ENCODE measurements at regions not wholly inside any gene's neighbourhood (a gene's known extent, or its start where the extent isn't known, plus 50 kb on each side); places are given as distances from the start of the nearest gene placed in this dataset.

DNA sequence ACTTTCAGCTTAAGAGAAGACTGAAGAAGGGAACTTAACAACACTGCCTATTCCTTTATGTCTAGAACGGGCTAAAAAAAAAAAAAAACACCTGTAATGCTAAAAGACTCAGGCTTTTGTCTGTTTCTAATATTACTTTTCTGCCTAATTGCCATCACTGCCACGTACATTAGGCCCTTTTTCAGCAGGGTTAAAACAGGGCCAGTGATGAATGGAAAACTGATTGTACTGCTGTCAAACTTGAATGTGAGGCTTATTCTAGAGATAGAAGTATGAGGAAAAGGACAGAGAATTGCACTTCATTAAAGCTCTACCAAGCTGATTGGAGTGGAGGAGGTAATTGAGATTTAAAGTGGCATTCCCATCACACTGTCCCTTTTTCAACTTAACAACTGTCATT is 535.8 kb downstream of the PRKD1 start:
- Histone ChIP-seq H2BK120ac (ENCODE audit: low read depth, low read length) (no peak overlapping the region), H2AK9ac (replicated peaks; ENCODE audit: low read depth, low read length, poor library complexity) (no peak overlapping the region), H4K5ac (ENCODE audit: low read depth, low read length) (no peak overlapping the region), H2AFZ (replicated peaks; ENCODE audit: low read length, poor library complexity) (no peak overlapping the region), H2AK5ac (ENCODE audit: low read depth, low read length) (no peak overlapping the region), H3K27ac (ENCODE audit: insufficient read depth, low read length) (no peak overlapping the region), H2BK5ac (ENCODE audit: low read depth, low read length, poor library complexity, severe bottlenecking) (no peak overlapping the region), H3K4ac (ENCODE audit: low read depth, low read length) (no peak overlapping the region), H3K9me3 (ENCODE audit: control insufficient read depth, insufficient read depth, low read length) (no peaks in the 10 kb centered on the region), H3K4me2 (ENCODE audit: low read depth, low read length) (no peak overlapping the region), H3K23ac (ENCODE audit: low read depth, low read length) (no peak overlapping the region), H3K27me3 (ENCODE audit: control insufficient read depth, insufficient read depth, low read length) (no peaks in the 10 kb centered on the region; the same call in 1 of the 2 replicates), H3K18ac (ENCODE audit: low read depth, low read length) (no peak overlapping the region), H3K4me1 (ENCODE audit: control insufficient read depth, insufficient read depth, low read length) (no peaks in the 10 kb centered on the region), H3K9ac (ENCODE audit: low read depth, low read length) (no peak overlapping the region), H3K4me3 (ENCODE audit: insufficient read depth, low read depth, low read length) (no peak overlapping the region), H2BK20ac (ENCODE audit: low read depth, low read length) (no peak overlapping the region), H4K8ac (ENCODE audit: low read depth in 2 of 2, low read length in 2 of 2) (no peak overlapping the region), H3K36me3 (ENCODE audit: control insufficient read depth, insufficient read depth, low read length) (no peaks in the 10 kb centered on the region), H4K91ac (ENCODE audit: insufficient read depth, low read depth, low read length) (no peak overlapping the region), H4K20me1 (ENCODE audit: insufficient read depth, low read length) (no peaks in the 10 kb centered on the region), H3K14ac (replicated peaks; ENCODE audit: low read depth, low read length) (no peak overlapping the region), H3K9me1 (ENCODE audit: insufficient read depth, low read length) (no peaks in the 10 kb centered on the region), H3K79me1 (ENCODE audit: low read depth in 1 of 2, low read length in 2 of 2) (no peaks in the 10 kb centered on the region), H2BK15ac (ENCODE audit: low read depth, low read length) (no peak overlapping the region), H3K56ac (ENCODE audit: extremely low read depth, insufficient read depth, low read length) (no peak overlapping the region)
- ChIA-PET CTCF (no interaction called here), POLR2A (ENCODE audit: unreplicated experiment) (interaction anchor here (0.7 kb wide), 1 partner anchor 8 kb away, joined by 9 read pairs; no protein-coding TSS in a partner anchor)
- dilution Hi-C loops (cut with HindIII; ENCODE audit: low sequenced_read_pairs, unreplicated experiment): no loop called here
- no peak for DNase-seq
- WGBS, 2 experiments (ENCODE audit: extremely low coverage in 2 of 2, insufficient read length in 1 of 2): no CpG with 5 or more reads among the region's 2 CpGs
- TF ChIP-seq MAZ (IDR thresholded peaks at IDR 0.05; ENCODE audit: borderline replicate concordance, low read depth, low read length) (no peak), POLR2A (IDR thresholded peaks at IDR 0.05; ENCODE audit: low read depth, low read length) (no peak)
- in situ Hi-C loops (cut with MboI; ENCODE audit: low sequenced_read_pairs): no loop called here
- ATAC-seq (ENCODE audit: low read depth): no peak
- no TSS peak for BruUV-seq (replicated peaks)
- intact Hi-C loops (cut with micrococcal nuclease): no loop called here

Data from IMR-90 (cell line).